H1 (cell line): ENCODE measurements at regions not wholly inside any gene's neighbourhood (a gene's known extent, or its start where the extent isn't known, plus 50 kb on each side); places are given as distances from the start of the nearest gene placed in this dataset.

ENCODE experiments used
- CTCF ChIA-PET: fragments of 300-600 bp; sonication (Branson Sonifier 250); formaldehyde crosslinking; loops from one replicate; lab custom pipeline; 2021; ENCODE audit not compliant: partially characterized antibody; lab: Charles Lee
- POLR2A ChIA-PET: fragments of 300-600 bp; sonication (Branson Sonifier 250); formaldehyde crosslinking; loops from one replicate; lab custom pipeline; 2021; ENCODE audit warnings: inconsistent platforms; ENCODE audit not compliant: partially characterized antibody; lab: Charles Lee
- DNase-seq, 2 experiments: peaks; one replicate each; pipeline versions ENCODE4 v3.0.0 to v3.0.0-alpha.2; 2010 to 2022; ENCODE audit warnings: low spot score in 2 of 2, low read depth in 1 of 2, mixed read lengths in 1 of 2
- FAIRE-seq: peaks from 2 replicates; lab custom pipeline; 2011; peaks lifted over from hg19 to GRCh38; lab: Jason Lieb, UNC
- H2AFZ ChIP-seq: 2 replicates; pipeline ENCODE4 v1.8.1; 2012; ENCODE audit warnings: low read length, inconsistent platforms
- H2AK5ac ChIP-seq: 2 replicates; pipeline ENCODE4 v1.6.1; 2013; ENCODE audit warnings: low read depth, low read length
- H2BK120ac ChIP-seq: replicated peaks from 2 replicates; pipeline ENCODE3; 2013; ENCODE audit warnings: low read depth, low read length, inconsistent platforms
- H2BK12ac ChIP-seq: 2 replicates; pipeline ENCODE4 v1.6.1; 2013; ENCODE audit warnings: low read depth, low read length
- H2BK15ac ChIP-seq: 2 replicates; pipeline ENCODE4 v1.6.1; 2013; ENCODE audit warnings: low read length
- H2BK20ac ChIP-seq: 2 replicates; pipeline ENCODE4 v1.6.1; 2013; ENCODE audit warnings: low read length
- H2BK5ac ChIP-seq: 2 replicates; pipeline ENCODE4 v1.6.1; 2013; ENCODE audit warnings: low read depth, low read length
- H3K14ac ChIP-seq: 2 replicates; pipeline ENCODE4 v1.6.1; 2013; ENCODE audit warnings: inconsistent platforms; ENCODE audit not compliant: insufficient read length
- H3K18ac ChIP-seq: 2 replicates; pipeline ENCODE4 v1.6.1; 2013; ENCODE audit warnings: low read length; ENCODE audit errors: extremely low read depth
- H3K23ac ChIP-seq: 2 replicates; pipeline ENCODE4 v1.6.1; 2013; ENCODE audit warnings: inconsistent platforms; ENCODE audit not compliant: insufficient read length
- H3K23me2 ChIP-seq: 2 replicates; pipeline ENCODE4 v1.6.1; 2013; ENCODE audit warnings: low read depth, low read length
- H3K27ac ChIP-seq: 2 replicates; pipeline ENCODE4 v1.6.1; 2011; ENCODE audit warnings: low read depth, low read length, inconsistent platforms
- H3K27me3 ChIP-seq, 4 experiments: replicated peaks in 1 of 4; 1 replicate in 1 of 4; 2 replicates in 3 of 4; pipeline versions ENCODE4 v1.6.1 to v1.8.1; 2011 to 2013; ENCODE audit warnings: low read length in 3 of 4, mild to moderate bottlenecking in 3 of 4, inconsistent platforms in 2 of 4, mixed read lengths in 2 of 4, moderate library complexity in 1 of 4; ENCODE audit not compliant: control insufficient read depth in 3 of 4, insufficient read depth in 3 of 4; ENCODE audit errors: extremely low read depth in 1 of 4
- H3K36me3 ChIP-seq, 4 experiments: 2 replicates each; pipeline versions ENCODE4 v1.6.1 to v1.8.1; 2011 to 2013; ENCODE audit warnings: mild to moderate bottlenecking in 4 of 4, low read length in 3 of 4, moderate library complexity in 2 of 4, control low read depth in 1 of 4, inconsistent platforms in 1 of 4; ENCODE audit not compliant: insufficient read depth in 4 of 4, control insufficient read depth in 2 of 4
- H3K4ac ChIP-seq: replicated peaks from 2 replicates; pipeline ENCODE3; 2013; ENCODE audit warnings: low read length, low read depth, mixed read lengths, inconsistent platforms; ENCODE audit not compliant: insufficient read length
- H3K4me1 ChIP-seq, 4 experiments: replicated peaks in 1 of 4; 1 replicate in 1 of 4; 2 replicates in 3 of 4; pipeline versions ENCODE4 v1.6.1 to v1.8.1; 2011 to 2013; ENCODE audit warnings: low read length in 3 of 4, inconsistent platforms in 2 of 4, mixed read lengths in 1 of 4; ENCODE audit not compliant: insufficient read depth in 4 of 4, control insufficient read depth in 3 of 4
- H3K4me2 ChIP-seq, 2 experiments: 2 replicates each; pipeline versions ENCODE4 v1.6.1 to v1.8.1; 2011 to 2013; ENCODE audit warnings: low read depth in 2 of 2, low read length in 2 of 2, control low read depth in 1 of 2, inconsistent platforms in 1 of 2, mild to moderate bottlenecking in 1 of 2; ENCODE audit not compliant: insufficient read depth in 1 of 2
- H3K4me3 ChIP-seq, 4 experiments: fragments of 200-600, 300-600 bp in 1 of 4; sonication (generic), shearing (Covaris generic), sonication (Bioruptor Twin) in 1 of 4; 2 replicates each; pipeline versions ENCODE4 v1.5.1 to v1.8.1; 2011 to 2016; ENCODE audit warnings: low read length in 4 of 4, low read depth in 3 of 4, control low read depth in 2 of 4, inconsistent platforms in 2 of 4, mild to moderate bottlenecking in 2 of 4, mixed read lengths in 1 of 4, moderate library complexity in 1 of 4; ENCODE audit not compliant: insufficient read depth in 2 of 4; ENCODE audit errors: extremely low read depth in 1 of 4
- H3K56ac ChIP-seq: replicated peaks from 2 replicates; pipeline ENCODE3; 2013; ENCODE audit warnings: low read depth, mild to moderate bottlenecking, mixed read lengths, low read length, inconsistent platforms; ENCODE audit not compliant: insufficient read length
- H3K79me1 ChIP-seq: 2 replicates; pipeline ENCODE4 v1.6.1; 2013; ENCODE audit warnings: low read depth, low read length, control low read depth
- H3K79me2 ChIP-seq, 2 experiments: 2 replicates each; pipeline versions ENCODE4 v1.6.1 to v1.8.1; 2012 to 2013; ENCODE audit warnings: low read length in 2 of 2, mild to moderate bottlenecking in 2 of 2, inconsistent platforms in 1 of 2; ENCODE audit not compliant: insufficient read depth in 2 of 2, control insufficient read depth in 1 of 2
- H3K9ac ChIP-seq, 4 experiments: replicated peaks in 1 of 4; 1 replicate in 1 of 4; 2 replicates in 3 of 4; pipeline versions ENCODE4 v1.6.1 to v1.8.1; 2011 to 2013; ENCODE audit warnings: low read depth in 3 of 4, low read length in 3 of 4, control low read depth in 2 of 4, mild to moderate bottlenecking in 2 of 4, moderate library complexity in 2 of 4, inconsistent platforms in 1 of 4; ENCODE audit errors: extremely low read depth in 1 of 4
- H3K9me3 ChIP-seq, 2 experiments: 2 replicates each; pipeline versions ENCODE4 v1.6.1 to v1.8.1; 2012 to 2013; ENCODE audit warnings: mild to moderate bottlenecking in 2 of 2, moderate library complexity in 2 of 2, control low read depth in 1 of 2, inconsistent platforms in 1 of 2, low read depth in 1 of 2, low read length in 1 of 2, mixed read lengths in 1 of 2; ENCODE audit not compliant: insufficient read depth in 2 of 2
- H4K20me1 ChIP-seq, 2 experiments: replicated peaks in 1 of 2; 2 replicates each; pipeline versions ENCODE3 to v1.8.1; 2011 to 2013; ENCODE audit warnings: inconsistent platforms in 2 of 2, low read length in 2 of 2, mild to moderate bottlenecking in 1 of 2; ENCODE audit not compliant: insufficient read depth in 2 of 2, control insufficient read depth in 1 of 2
- H4K5ac ChIP-seq: 2 replicates; pipeline ENCODE4 v1.6.1; 2013; ENCODE audit warnings: low read length, low read depth, mixed read lengths, inconsistent platforms; ENCODE audit not compliant: insufficient read length
- H4K8ac ChIP-seq: 2 replicates; pipeline ENCODE4 v1.8.0; 2013; ENCODE audit warnings: mild to moderate bottlenecking, moderate library complexity, low read length, inconsistent platforms; ENCODE audit not compliant: insufficient read depth; ENCODE audit errors: extremely low read depth
- H4K91ac ChIP-seq: replicated peaks from 2 replicates; pipeline ENCODE3; 2013; ENCODE audit warnings: low read length, mixed read lengths, inconsistent platforms; ENCODE audit not compliant: insufficient read length
- RAD21 ChIP-seq, 2 experiments: IDR thresholded peaks in 1 of 2; conservative IDR thresholded peaks in 1 of 2; 2 replicates each; pipeline ENCODE4 v1.6.1; 2011; ENCODE audit warnings: low read depth in 2 of 2, low read length in 2 of 2, improper control_type of control experiment in 1 of 2, inconsistent platforms in 1 of 2, mild to moderate bottlenecking in 1 of 2, moderate library complexity in 1 of 2
- RNF2 ChIP-seq: fragments of 200-900, 300-1000 bp; sonication (generic); IDR thresholded peaks from 2 replicates; pipeline ENCODE4 v1.7.1; 2016; ENCODE audit warnings: borderline replicate concordance, low read depth, mild to moderate bottlenecking, antibody characterized with exemption, low read length; ENCODE audit not compliant: poor library complexity, severe bottlenecking; ENCODE audit errors: missing control alignments
- WGBS, 2 experiments: shearing (Covaris generic) in 1 of 2; methylation state at CpG; one replicate each; pipeline versions ENCODE4 v1.1.6 to v1.1.7; 2013 to 2015; ENCODE audit warnings: low lambda C conversion rate in 2 of 2, mixed read lengths in 2 of 2, inconsistent platforms in 1 of 2, low coverage in 1 of 2, missing lambda C conversion rate in 1 of 2; ENCODE audit not compliant: insufficient replicate concordance in 2 of 2, insufficient coverage in 1 of 2, insufficient read length in 1 of 2; ENCODE audit errors: extremely low coverage in 1 of 2, missing lambda C conversion rate in 1 of 2; 5-methylcytosine and 5-hydroxymethylcytosine counted together
- TF ChIP-seq, protein P1 (sequence below), 3 experiments: IDR thresholded peaks; 1 replicate in 2 of 3; 2 replicates in 1 of 3; pipeline versions ENCODE4 v1.5.1 to v1.6.1; 2011; ENCODE audit warnings: low read length in 3 of 3, mild to moderate bottlenecking in 3 of 3, inconsistent platforms in 2 of 3, low read depth in 1 of 3, moderate library complexity in 1 of 3; ENCODE audit not compliant: insufficient read depth in 1 of 3; ENCODE audit errors: control extremely low read depth in 1 of 3

DNA sequence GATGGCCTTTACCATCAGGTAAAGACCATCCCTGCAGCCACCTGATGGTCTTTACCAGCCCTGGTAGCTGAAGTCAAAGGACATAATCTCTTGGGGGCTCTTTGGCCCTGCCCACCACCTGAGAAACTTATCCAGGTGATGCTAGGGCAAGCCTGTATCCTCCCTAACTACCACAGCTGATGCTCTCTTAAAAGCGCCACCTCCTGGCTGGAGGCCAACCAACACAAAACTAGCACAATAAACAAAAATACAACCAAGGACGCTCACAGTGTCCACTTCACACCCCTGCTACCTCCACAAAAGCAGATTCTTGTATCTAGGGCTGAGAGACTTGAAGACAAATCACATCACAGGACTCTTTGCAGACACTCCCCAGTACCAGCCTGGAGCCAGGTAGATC, 357.1 kb upstream of the POU3F1 start:
- TF ChIP-seq RAD21 (IDR thresholded peaks at IDR 0.05 in 1 of 2, conservative IDR thresholded peaks at IDR 0.05 in 1 of 2; ENCODE audit: low read depth in 2 of 2, low read length in 2 of 2) (peak; percentile 42 to 61; a peak in 3 of 4 replicates), RNF2 (no peak)
- TF ChIP-seq, protein P1, sequence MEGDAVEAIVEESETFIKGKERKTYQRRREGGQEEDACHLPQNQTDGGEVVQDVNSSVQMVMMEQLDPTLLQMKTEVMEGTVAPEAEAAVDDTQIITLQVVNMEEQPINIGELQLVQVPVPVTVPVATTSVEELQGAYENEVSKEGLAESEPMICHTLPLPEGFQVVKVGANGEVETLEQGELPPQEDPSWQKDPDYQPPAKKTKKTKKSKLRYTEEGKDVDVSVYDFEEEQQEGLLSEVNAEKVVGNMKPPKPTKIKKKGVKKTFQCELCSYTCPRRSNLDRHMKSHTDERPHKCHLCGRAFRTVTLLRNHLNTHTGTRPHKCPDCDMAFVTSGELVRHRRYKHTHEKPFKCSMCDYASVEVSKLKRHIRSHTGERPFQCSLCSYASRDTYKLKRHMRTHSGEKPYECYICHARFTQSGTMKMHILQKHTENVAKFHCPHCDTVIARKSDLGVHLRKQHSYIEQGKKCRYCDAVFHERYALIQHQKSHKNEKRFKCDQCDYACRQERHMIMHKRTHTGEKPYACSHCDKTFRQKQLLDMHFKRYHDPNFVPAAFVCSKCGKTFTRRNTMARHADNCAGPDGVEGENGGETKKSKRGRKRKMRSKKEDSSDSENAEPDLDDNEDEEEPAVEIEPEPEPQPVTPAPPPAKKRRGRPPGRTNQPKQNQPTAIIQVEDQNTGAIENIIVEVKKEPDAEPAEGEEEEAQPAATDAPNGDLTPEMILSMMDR (IDR thresholded peaks at IDR 0.05; ENCODE audit: control extremely low read depth in 1 of 3, insufficient read depth in 1 of 3, low read depth in 1 of 3, low read length in 3 of 3) = peak; percentile 27 to 62 (median 47); a peak in 3 of 4 replicates
- Histone ChIP-seq H4K5ac (peak overlapping the region; percentile 36), H4K91ac (peak overlapping the region; percentile 73), H3K79me2 (no peaks in the 10 kb centered on the region), H3K56ac (no peak overlapping the region), H2BK15ac (0 out of 2 replicates have a peak overlapping the region, but pooled peaks have one; percentile 61), H3K36me3 (no peaks in the 10 kb centered on the region), H2AK5ac (no peak overlapping the region), H2BK5ac (no peak overlapping the region), H4K8ac (peak overlapping the region; percentile 45; the same call in 1 of the 2 replicates), H2AFZ (peak overlapping the region; percentile 86), H3K27me3 (no peaks in the 10 kb centered on the region), H3K23me2 (no peaks in the 10 kb centered on the region), H3K9me3 (peaks cover 5 to 7% of the 10 kb centered on the region in 2 experiments; a peak in 3 of 4 replicates), H2BK12ac (no peak overlapping the region; the same call in 1 of the 2 replicates), H3K4me2 (no peak overlapping the region), H3K4me3 (no peak overlapping the region), H3K27ac (no peak overlapping the region), H3K14ac (no peak overlapping the region), H3K23ac (no peak overlapping the region), H3K4me1 (no peaks in the 10 kb centered on the region), H2BK120ac (no peak overlapping the region), H3K79me1 (no peaks in the 10 kb centered on the region), H4K20me1 (no peaks in the 10 kb centered on the region), H3K18ac (no peak overlapping the region), H3K9ac (no peak overlapping the region), H2BK20ac (0 out of 2 replicates have a peak overlapping the region, but pooled peaks have one; percentile 80), H3K4ac (no peak overlapping the region)
- DNase-seq (peak in 1 of 2 experiments; percentile 62), FAIRE-seq (peak; percentile 24)
- 73% methylated on average over 2 of the region's 2 CpGs; no CpG with 5 or more reads in 1 of the 2 experiments for WGBS, 2 experiments
- ChIA-PET CTCF (interaction anchor here (0.6 to 3.4 kb wide), 19 partner anchors 8 to 397 kb away, joined by 3 to 14 read pairs (median 3); no protein-coding TSS in a partner anchor), POLR2A (no interaction called here)
